RWPE2 (cell line): ENCODE measurements at regions not wholly inside any gene's neighbourhood (a gene's known extent, or its start where the extent isn't known, plus 50 kb on each side); places are given as distances from the start of the nearest gene placed in this dataset.

Source experiments
- ATAC-seq: fragments of 200-7000 bp; cut with Tn5 transposase; 3 replicates; pipeline ENCODE4 v1.9.1; 2021; ENCODE audit warnings: low read depth
- DNase-seq: peaks from one replicate; pipeline ENCODE4 v3.0.0-alpha.2; 2020; ENCODE audit warnings: low spot score
- H3K27ac ChIP-seq: fragments of 450-650 bp; 2 replicates; pipeline ENCODE4 v1.5.1; 2017; ENCODE audit warnings: mild to moderate bottlenecking; ENCODE audit not compliant: poor library complexity, severe bottlenecking
- H3K27me3 ChIP-seq: fragments of 250-450 bp; sonication (Bioruptor Pico); 2 replicates; pipeline ENCODE4 v1.5.1; 2021; ENCODE audit warnings: mild to moderate bottlenecking, moderate library complexity; ENCODE audit not compliant: insufficient read depth, poor library complexity, severe bottlenecking
- H3K36me3 ChIP-seq: fragments of 250-450 bp; sonication (Bioruptor Pico); 2 replicates; pipeline ENCODE4 v1.5.1; 2020; ENCODE audit warnings: low read depth, mild to moderate bottlenecking, moderate library complexity
- H3K4me1 ChIP-seq: fragments of 250-450 bp; sonication (Bioruptor Pico); 2 replicates; pipeline ENCODE4 v1.5.1; 2021; ENCODE audit warnings: mild to moderate bottlenecking, moderate library complexity; ENCODE audit not compliant: insufficient read depth, poor library complexity, severe bottlenecking
- H3K4me3 ChIP-seq: fragments of 250-450 bp; sonication (Bioruptor Pico); 2 replicates; pipeline ENCODE4 v1.5.1; 2021; ENCODE audit warnings: mild to moderate bottlenecking, moderate library complexity; ENCODE audit not compliant: severe bottlenecking
- H3K9me3 ChIP-seq: fragments of 250-450 bp; sonication (Bioruptor Pico); 2 replicates; pipeline ENCODE4 v1.5.1; 2021; ENCODE audit warnings: mild to moderate bottlenecking, moderate library complexity; ENCODE audit not compliant: severe bottlenecking
- CTCF ChIP-seq: fragments of 450-650 bp; IDR thresholded peaks from one replicate; pipeline ENCODE4 v1.5.1; 2017; ENCODE audit warnings: mild to moderate bottlenecking, moderate library complexity; ENCODE audit not compliant: poor library complexity, severe bottlenecking

GRCh38 chr6:27541933-27542297, 69.0 kb upstream of the ZNF184 start:
- no peaks in the 10 kb centered on the region for H3K9me3 ChIP-seq
- H3K36me3 ChIP-seq: no peaks in the 10 kb centered on the region
- no peak for ATAC-seq
- no peak overlapping the region for H3K4me3 ChIP-seq
- no peak for TF ChIP-seq CTCF
- no peak for DNase-seq
- H3K27ac ChIP-seq: no peak overlapping the region
- H3K27me3 ChIP-seq: no peaks in the 10 kb centered on the region
- peaks cover 9% of the 10 kb centered on the region for H3K4me1 ChIP-seq

- Histone ChIP-seq H3K4me1 (peaks cover 9% of the 10 kb centered on the region), H3K9me3 (no peaks in the 10 kb centered on the region), H3K27ac (no peak overlapping the region), H3K27me3 (no peaks in the 10 kb centered on the region), H3K4me3 (no peak overlapping the region), H3K36me3 (no peaks in the 10 kb centered on the region)
- no peak for DNase-seq
- no peak for TF ChIP-seq CTCF
- ATAC-seq: no peak
Observed at GRCh38 chr6:27541212-27541932, 68.5 kb upstream of the ZNF184 start.

- H3K4me3 ChIP-seq: no peak overlapping the region
- no peak for TF ChIP-seq CTCF
- DNase-seq (no peak), ATAC-seq (no peak)
- peaks cover 9% of the 10 kb centered on the region for H3K4me1 ChIP-seq
- H3K9me3 ChIP-seq: no peaks in the 10 kb centered on the region
- no peaks in the 10 kb centered on the region for H3K27me3 ChIP-seq
- H3K36me3 ChIP-seq: no peaks in the 10 kb centered on the region
- no peak overlapping the region for H3K27ac ChIP-seq
Observed at GRCh38 chr6:27539551-27539950, 66.6 kb upstream of the ZNF184 start.

GRCh38 chr6:27532820-27533538, 60.1 kb upstream of the ZNF184 start:
- no peak overlapping the region for H3K4me3 ChIP-seq
- DNase-seq (no peak), ATAC-seq (peak; percentile 93)

More at GRCh38 chr6:27532820-27533538, 60.1 kb upstream of the ZNF184 start:
- peaks cover 4% of the 10 kb centered on the region for H3K4me1 ChIP-seq
- H3K27ac ChIP-seq: no peak overlapping the region
- no peak for TF ChIP-seq CTCF
- H3K9me3 ChIP-seq: no peaks in the 10 kb centered on the region
- no peaks in the 10 kb centered on the region for H3K27me3 ChIP-seq
- H3K36me3 ChIP-seq: no peaks in the 10 kb centered on the region
